GM21390 (cell line): ENCODE measurements at regions not wholly inside any gene's neighbourhood (a gene's known extent, or its start where the extent isn't known, plus 50 kb on each side); places are given as distances from the start of the nearest gene placed in this dataset.
"Not testable (repeated sequence)": the region's sequence is repeated elsewhere in the genome, so short reads cannot be mapped to it uniquely, and the experiment has no call there.

Experiments
- ATAC-seq: cut with Tn5 transposase; IDR thresholded peaks from one replicate; pipeline ENCODE4 v1.9.1; 2021; ENCODE audit not compliant: unreplicated experiment

GRCh38 chr4:97140545-97140944, 1002.7 kb downstream of the STPG2 start:
- ATAC-seq, result no peak

DNA sequence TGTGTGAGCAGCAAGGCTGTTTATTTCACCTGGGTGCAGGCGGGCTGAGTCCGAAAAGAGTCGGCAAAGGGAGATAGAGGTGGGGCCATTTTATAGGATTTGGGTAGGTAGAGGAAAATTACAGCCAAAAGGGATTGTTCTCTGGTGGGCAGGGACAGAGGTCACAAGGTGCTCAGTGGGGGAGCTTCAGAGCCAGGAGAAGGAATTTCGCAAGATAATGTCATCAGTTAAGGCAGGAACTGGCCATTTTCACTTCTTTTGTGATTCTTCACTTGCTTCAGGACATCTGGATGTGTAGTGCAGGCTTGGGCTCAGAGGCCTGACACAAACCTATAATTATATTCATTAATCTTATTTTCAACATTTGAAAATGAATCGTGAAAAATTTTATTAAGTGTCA, 1001.9 kb downstream of the STPG2 start:
- not testable (repeated sequence) for ATAC-seq

DNA sequence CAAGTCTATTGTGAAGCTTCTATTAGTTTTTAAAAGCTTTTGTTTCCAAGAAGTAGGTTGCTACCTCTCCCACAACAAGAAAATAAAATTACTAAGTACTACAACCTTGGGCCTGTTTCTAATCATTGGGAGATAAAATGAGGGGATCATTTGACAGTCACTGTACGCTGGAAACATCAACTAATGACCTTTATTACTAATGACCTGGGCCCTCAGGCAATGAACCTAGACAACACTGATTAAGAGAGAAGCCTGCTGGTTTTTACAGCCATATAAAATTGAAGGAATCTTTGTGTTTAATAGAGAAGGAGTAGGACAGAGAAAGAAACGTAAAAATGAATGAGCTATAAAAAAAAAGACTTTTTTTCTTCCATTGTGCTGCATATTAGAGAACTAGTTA, 1000.9 kb downstream of the STPG2 start:
- no peak for ATAC-seq

- no peak for ATAC-seq
These were observed 1000.4 kb downstream of the STPG2 start for GRCh38 chr4:97142893-97143292.

DNA sequence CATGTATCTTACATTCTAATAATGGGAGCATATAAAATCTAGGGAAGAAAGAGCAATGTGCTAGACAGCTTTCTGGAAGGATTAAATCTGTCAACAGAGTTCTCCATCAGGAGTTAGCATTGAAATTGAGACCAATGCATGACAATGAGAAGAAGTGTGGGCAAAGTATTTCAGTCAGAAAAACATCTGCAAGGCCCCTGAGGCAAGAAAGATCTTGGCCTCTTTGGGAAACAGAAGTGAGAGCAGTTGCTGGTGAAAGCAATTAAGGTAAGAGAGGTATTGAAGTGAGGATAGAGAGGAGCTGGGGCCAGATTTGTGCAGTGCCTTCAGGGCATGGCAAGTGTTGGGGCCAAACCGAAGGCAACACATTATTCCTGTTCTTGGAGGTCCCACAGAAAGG, 999.1 kb downstream of the STPG2 start:
- no peak for ATAC-seq

- no peak for ATAC-seq
These were observed 992.3 kb downstream of the STPG2 start for GRCh38 chr4:97150966-97151365.

- ATAC-seq, result no peak
These were observed 991.1 kb downstream of the STPG2 start for GRCh38 chr4:97152149-97152548.

DNA sequence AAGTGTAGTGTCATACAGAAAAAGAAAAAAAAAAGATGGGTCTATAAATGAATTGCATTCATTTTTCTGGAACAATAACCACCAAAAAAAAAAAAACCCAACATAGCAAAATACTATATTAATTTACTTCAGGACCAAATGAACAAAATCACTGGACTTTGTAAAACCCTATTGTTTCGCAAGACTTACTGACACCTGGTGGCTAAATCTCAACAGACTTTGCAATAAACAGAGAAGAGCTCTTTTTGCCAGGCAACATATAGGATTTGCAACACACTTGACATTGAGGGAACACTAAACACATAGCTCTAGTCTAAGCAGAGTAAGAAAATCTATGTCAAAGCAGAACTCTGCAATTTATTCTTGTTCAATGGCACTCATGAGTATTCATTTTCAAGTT, 990.2 kb downstream of the STPG2 start:
- no peak for ATAC-seq

GRCh38 chr4:97159625-97160024, 983.7 kb downstream of the STPG2 start:
- no peak for ATAC-seq

DNA sequence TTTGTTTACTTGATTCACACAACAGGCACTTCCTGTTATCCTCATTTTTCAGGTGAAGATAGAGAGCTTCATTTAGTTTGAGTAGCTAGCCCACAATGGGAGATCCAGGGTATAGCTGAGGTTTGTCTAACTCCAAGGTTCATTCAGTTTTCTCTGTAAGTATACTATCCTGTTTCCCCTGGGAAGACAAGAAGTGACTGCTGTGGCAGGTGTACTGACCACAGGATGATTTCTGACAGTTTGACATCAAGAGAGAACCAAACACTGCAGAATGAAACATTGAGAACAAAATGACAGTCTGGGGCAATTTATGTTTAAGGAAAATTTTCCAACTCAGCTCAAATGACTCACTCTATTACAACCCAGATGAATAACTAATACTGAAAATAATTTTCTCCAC, 958.0 kb downstream of the STPG2 start:
- ATAC-seq, result no peak

- no peak for ATAC-seq
These were observed 946.2 kb downstream of the STPG2 start for GRCh38 chr4:97197106-97197505.

GRCh38 chr4:97208749-97209148, 934.5 kb downstream of the STPG2 start:
- no peak for ATAC-seq

DNA sequence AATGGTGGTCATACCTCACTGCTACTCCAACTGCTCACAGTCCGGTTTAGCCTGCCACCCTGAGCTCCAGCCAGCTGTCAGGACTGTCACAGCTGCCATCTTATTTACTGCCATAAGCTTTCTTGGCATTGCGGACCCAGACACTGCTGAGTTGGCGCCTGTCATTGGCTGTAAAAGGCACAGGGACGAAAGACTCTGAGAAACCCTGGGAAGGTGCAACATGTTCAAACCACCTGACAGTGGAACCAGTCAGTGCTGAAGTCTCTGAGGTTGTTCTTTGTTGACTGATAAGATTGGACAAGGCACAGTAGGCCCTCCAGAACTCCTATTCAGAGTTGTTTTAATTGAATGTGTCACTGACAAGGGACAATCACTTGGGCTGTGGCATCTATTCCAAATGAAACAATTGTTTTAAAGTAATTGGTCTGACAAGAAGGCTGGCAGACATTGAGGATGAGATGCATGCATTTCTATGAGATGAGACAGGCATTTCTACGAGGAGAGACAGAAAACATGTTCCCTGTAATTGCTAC, 927.8 kb downstream of the STPG2 start:
- no peak for ATAC-seq

- no peak for ATAC-seq
These were observed 927.2 kb downstream of the STPG2 start for GRCh38 chr4:97216046-97216445.

- ATAC-seq, result no peak
These were observed 907.8 kb downstream of the STPG2 start for GRCh38 chr4:97235521-97235920.

GRCh38 chr4:97238956-97239666, 904.2 kb downstream of the STPG2 start:
- no peak for ATAC-seq

GRCh38 chr4:97239667-97239997, 903.6 kb downstream of the STPG2 start:
- ATAC-seq, result no peak

DNA sequence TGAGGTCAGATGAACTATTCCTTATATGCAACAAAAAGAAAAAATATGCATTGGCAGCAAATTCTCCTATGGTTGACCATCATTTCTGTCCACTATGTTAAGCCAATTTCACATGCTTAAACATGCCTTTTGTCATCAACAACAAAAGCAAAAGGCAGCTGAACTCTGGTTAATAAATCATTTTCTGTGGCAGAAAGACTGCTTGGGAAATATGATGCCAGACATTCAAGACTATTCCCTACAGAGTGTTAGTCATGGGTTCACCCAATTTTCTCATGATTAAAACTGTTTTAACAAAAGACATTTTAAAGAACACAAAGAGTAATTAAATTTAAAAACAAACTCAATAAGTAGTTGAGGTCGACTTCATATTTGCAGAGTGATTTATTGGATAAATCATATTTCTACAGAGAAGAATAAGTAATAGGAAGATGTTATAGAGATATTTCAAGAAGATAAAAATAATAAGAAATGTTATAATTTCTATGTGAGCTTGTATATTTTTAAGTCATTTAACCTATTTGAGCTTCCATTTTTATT, 890.6 kb downstream of the STPG2 start:
- no peak for ATAC-seq

GRCh38 chr4:97262769-97263168, 880.5 kb downstream of the STPG2 start:
- no peak for ATAC-seq

DNA sequence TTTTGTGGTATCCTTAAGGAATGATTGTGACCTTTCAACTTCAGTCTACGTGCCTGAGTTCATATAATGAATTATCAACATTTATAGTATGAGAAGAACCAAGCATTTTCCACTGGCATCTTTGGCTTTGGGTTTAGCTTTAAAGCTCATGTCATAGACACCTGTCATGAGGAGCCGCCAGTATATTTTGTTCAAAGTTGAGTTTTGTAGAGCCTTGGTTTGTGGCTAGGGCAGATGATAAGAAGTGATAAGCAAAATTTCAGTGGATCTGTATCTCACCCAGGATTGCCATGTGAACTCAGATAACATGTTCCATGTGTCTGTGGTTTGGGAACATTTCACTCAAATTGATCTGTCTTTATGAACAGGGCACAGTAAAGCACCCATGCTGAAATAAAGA, 873.2 kb downstream of the STPG2 start:
- ATAC-seq, result no peak

DNA sequence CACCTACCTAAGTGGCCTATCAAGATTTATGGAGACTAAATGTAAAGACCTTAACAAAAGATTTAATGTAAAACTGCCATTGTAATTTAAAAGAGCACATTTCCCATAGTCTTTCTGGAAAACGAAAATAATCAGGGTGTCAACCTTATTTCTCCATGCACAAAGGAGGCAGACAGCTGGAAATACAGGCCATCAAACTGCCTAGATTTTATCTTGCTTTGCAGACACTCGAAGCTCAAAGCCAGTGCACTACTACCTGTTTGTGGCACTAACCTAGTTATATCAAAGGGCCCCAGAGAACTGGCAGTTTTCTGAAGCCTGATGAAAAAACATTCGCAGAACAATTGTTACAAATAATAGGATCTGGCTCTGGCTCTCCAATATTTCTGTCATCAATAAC, 863.9 kb downstream of the STPG2 start:
- ATAC-seq, result no peak

DNA sequence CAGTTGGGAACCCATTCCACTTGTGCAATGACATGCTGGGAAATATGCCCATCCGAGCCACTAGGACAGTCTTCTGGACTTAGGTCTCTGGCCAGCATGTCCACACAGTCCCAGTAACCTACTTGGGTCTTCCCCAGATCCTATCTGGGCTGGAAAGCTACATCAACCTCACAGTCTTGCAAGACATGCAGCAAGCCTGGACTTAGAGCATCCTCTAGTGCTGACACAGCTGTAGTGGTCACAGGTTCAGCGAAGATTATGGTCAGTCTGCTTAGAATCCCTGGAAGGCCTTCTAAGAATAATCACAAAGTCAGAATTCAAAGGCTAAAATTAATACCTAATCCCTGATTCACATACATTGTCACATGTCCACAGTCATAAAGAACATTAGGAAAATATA, 842.7 kb downstream of the STPG2 start:
- ATAC-seq, result no peak

- no peak for ATAC-seq
These were observed 837.9 kb downstream of the STPG2 start for GRCh38 chr4:97305351-97305750.
